GM10266 (cell line): ENCODE measurements at regions not wholly inside any gene's neighbourhood (a gene's known extent, or its start where the extent isn't known, plus 50 kb on each side); places are given as distances from the start of the nearest gene placed in this dataset.

Experiments used
- DNase-seq: peaks from one replicate; pipeline ENCODE4 v3.0.0; 2012; ENCODE audit errors: extremely low spot score
- TF ChIP-seq, protein P1 (sequence below): IDR thresholded peaks from 2 replicates; pipeline ENCODE4 v1.5.1; 2012; ENCODE audit warnings: mild to moderate bottlenecking, low read depth; ENCODE audit not compliant: control insufficient read depth, insufficient read depth; ENCODE audit errors: missing control alignments

- TF ChIP-seq, protein P1, sequence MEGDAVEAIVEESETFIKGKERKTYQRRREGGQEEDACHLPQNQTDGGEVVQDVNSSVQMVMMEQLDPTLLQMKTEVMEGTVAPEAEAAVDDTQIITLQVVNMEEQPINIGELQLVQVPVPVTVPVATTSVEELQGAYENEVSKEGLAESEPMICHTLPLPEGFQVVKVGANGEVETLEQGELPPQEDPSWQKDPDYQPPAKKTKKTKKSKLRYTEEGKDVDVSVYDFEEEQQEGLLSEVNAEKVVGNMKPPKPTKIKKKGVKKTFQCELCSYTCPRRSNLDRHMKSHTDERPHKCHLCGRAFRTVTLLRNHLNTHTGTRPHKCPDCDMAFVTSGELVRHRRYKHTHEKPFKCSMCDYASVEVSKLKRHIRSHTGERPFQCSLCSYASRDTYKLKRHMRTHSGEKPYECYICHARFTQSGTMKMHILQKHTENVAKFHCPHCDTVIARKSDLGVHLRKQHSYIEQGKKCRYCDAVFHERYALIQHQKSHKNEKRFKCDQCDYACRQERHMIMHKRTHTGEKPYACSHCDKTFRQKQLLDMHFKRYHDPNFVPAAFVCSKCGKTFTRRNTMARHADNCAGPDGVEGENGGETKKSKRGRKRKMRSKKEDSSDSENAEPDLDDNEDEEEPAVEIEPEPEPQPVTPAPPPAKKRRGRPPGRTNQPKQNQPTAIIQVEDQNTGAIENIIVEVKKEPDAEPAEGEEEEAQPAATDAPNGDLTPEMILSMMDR = no peak
- DNase-seq = no peak
These were observed 151.1 kb upstream of the ETS2 start for GRCh38 chr21:38654580-38654979.

DNA sequence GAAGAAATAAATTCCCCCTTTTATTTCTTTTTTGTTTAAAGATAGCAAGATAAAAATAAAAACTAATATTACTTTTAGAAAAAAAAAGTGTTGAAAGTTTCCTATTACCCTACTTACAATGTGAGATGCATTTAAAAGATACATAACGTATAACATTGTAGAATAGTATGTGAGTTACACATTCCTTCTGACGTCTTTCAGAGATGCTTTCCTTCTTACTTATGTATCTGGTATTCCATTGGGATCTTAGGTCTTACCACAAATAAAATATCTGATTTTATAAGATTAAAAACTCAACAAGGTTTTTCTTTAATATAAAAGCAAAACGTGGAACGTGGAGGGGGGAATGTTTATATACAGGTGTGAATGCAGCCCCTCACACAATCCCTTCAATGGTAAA is 147.2 kb upstream of the ETS2 start:
- TF ChIP-seq, protein P1 = no peak
- DNase-seq = no peak

- TF ChIP-seq, protein P1 = no peak
- no peak for DNase-seq
These were observed 145.8 kb upstream of the ETS2 start for GRCh38 chr21:38659936-38660332.

GRCh38 chr21:38660333-38661196 is 145.2 kb upstream of the ETS2 start:
- DNase-seq = no peak
- TF ChIP-seq, protein P1 = no peak

DNA sequence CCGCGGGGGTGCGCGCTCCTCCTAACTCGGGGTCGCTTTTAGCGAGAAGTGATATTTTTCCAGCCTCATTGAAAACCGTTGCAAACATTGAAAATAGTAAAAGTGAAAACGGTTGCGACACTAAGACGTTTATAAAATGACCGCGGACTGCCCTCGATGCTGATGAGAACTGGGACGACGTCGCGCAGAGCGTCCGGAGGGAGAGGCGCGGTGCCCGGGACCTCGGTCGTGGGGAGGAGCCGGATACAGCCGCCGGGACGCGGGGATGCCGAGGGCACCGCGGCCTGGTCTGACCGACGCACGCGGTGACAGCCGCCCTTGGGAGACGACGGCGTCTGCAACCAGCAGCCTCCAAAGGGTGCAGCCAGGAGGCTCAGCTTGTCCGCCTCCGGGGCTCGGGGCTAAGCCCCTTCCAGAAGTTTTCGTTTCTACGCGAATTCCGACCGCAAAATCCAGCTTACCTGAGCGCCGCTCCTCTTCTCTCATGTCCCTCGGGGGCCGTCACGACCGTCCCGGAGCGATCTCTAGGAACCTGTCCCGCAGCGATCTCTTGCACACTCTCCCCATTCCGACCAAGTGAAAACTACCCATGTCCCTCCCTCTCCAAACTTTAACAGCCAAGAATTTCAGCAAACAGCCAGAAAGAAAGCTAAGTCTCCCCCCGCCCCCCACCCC is 144.4 kb upstream of the ETS2 start:
- DNase-seq = peak; percentile 35
- TF ChIP-seq, protein P1 = no peak

GRCh38 chr21:38661889-38662568 is 143.7 kb upstream of the ETS2 start:
- TF ChIP-seq, protein P1 = no peak
- no peak for DNase-seq

DNA sequence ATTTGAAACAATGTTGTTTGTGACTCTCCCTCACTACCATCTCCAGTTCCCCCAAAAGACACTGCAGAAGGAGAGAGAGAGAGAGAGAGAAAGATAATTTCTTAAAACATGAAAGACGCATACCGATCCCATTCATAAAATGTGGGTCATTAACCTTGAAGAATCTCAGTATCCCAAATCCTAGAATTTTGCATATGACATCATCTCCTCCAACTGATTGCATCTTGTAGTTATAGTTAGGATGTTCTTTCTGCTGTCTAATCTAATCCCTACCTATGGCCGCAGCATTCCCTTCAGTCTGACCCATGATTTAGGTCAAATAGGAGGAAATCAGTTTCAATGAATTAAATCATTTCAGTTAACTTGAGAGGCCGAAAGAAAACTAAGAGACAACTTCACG is 142.4 kb upstream of the ETS2 start:
- no peak for DNase-seq
- TF ChIP-seq, protein P1 = no peak
